ENCODE measurements at regions not wholly inside any gene's neighbourhood (a gene's known extent, or its start where the extent isn't known, plus 50 kb on each side); places are given as distances from the start of the nearest gene placed in this dataset.

GRCh38 chr12:102249079-102249841, 51.6 kb upstream of the PMCH start:
- no peak overlapping the region for H4K8ac ChIP-seq (ENCODE audit: extremely low read depth, insufficient read depth, low read length)
- H3K4me1 ChIP-seq (replicated peaks in 1 of 4; ENCODE audit: control insufficient read depth in 3 of 4, insufficient read depth in 4 of 4, low read length in 3 of 4) = no peaks in the 10 kb centered on the region
- H3K4me3 ChIP-seq (ENCODE audit: extremely low read depth in 1 of 4, insufficient read depth in 2 of 4, low read depth in 3 of 4, low read length in 4 of 4) = no peak overlapping the region
- H3K36me3 ChIP-seq (ENCODE audit: control insufficient read depth in 2 of 4, insufficient read depth in 4 of 4, low read length in 3 of 4) = no peaks in the 10 kb centered on the region
- no peak overlapping the region for H3K56ac ChIP-seq (replicated peaks; ENCODE audit: insufficient read length, low read depth, low read length)
- H3K79me1 ChIP-seq (ENCODE audit: low read depth, low read length) = no peaks in the 10 kb centered on the region
- H3K9me3 ChIP-seq (ENCODE audit: insufficient read depth in 2 of 2, low read depth in 1 of 2, low read length in 1 of 2) = no peaks in the 10 kb centered on the region; a peak in 1 of 4 replicates
- no peaks in the 10 kb centered on the region for H4K20me1 ChIP-seq (replicated peaks in 1 of 2; ENCODE audit: control insufficient read depth in 1 of 2, insufficient read depth in 2 of 2, low read length in 2 of 2)
- no peaks in the 10 kb centered on the region for H3K79me2 ChIP-seq (ENCODE audit: control insufficient read depth in 1 of 2, insufficient read depth in 2 of 2, low read length in 2 of 2)
- no peak overlapping the region for H2BK120ac ChIP-seq (replicated peaks; ENCODE audit: low read depth, low read length)
- H2AFZ ChIP-seq (ENCODE audit: low read length) = no peak overlapping the region
- H2BK20ac ChIP-seq (ENCODE audit: low read length) = no peak overlapping the region
- H2AK5ac ChIP-seq (ENCODE audit: low read depth, low read length) = no peak overlapping the region
- no peak for FAIRE-seq
- H3K9ac ChIP-seq (replicated peaks in 1 of 4; ENCODE audit: extremely low read depth in 1 of 4, low read depth in 3 of 4, low read length in 3 of 4) = no peak overlapping the region
- no peak overlapping the region for H2BK12ac ChIP-seq (ENCODE audit: low read depth, low read length)
- H3K23me2 ChIP-seq (ENCODE audit: low read depth, low read length) = no peaks in the 10 kb centered on the region; the same call in 1 of the 2 replicates
- no peak overlapping the region for H2BK5ac ChIP-seq (ENCODE audit: low read depth, low read length)
- CTCF ChIA-PET (ENCODE audit: partially characterized antibody) = interaction anchor here (0.8 kb wide), 1 partner anchor 29 kb away, joined by 3 read pairs; no protein-coding TSS in a partner anchor
- no peak overlapping the region for H4K5ac ChIP-seq (ENCODE audit: insufficient read length, low read depth, low read length)
- no peak for DNase-seq (ENCODE audit: low read depth in 1 of 2, low spot score in 2 of 2)
- no peak overlapping the region for H3K4me2 ChIP-seq (ENCODE audit: insufficient read depth in 1 of 2, low read depth in 2 of 2, low read length in 2 of 2)
- POLR2A ChIA-PET (ENCODE audit: partially characterized antibody) = no interaction called here
- H3K18ac ChIP-seq (ENCODE audit: extremely low read depth, low read length) = no peak overlapping the region
- H3K27me3 ChIP-seq (replicated peaks in 1 of 4; ENCODE audit: control insufficient read depth in 3 of 4, extremely low read depth in 1 of 4, insufficient read depth in 3 of 4, low read length in 3 of 4) = no peaks in the 10 kb centered on the region
- no peak overlapping the region for H3K14ac ChIP-seq (ENCODE audit: insufficient read length)
- H3K27ac ChIP-seq (ENCODE audit: low read depth, low read length) = no peak overlapping the region
- TF ChIP-seq SUZ12 (IDR thresholded peaks at IDR 0.05; ENCODE audit: low read length) (no peak), NANOG (IDR thresholded peaks at IDR 0.05; ENCODE audit: insufficient read depth, low read depth, low read length, poor library complexity, severe bottlenecking) (no peak), SP2 (IDR thresholded peaks at IDR 0.05; ENCODE audit: low read length) (no peak)
- H3K23ac ChIP-seq (ENCODE audit: insufficient read length) = no peak overlapping the region
- H4K91ac ChIP-seq (replicated peaks; ENCODE audit: insufficient read length, low read length) = no peak overlapping the region
- no peak overlapping the region for H2BK15ac ChIP-seq (ENCODE audit: low read length)
- no peak overlapping the region for H3K4ac ChIP-seq (replicated peaks; ENCODE audit: insufficient read length, low read depth, low read length)
- 88% methylated on average over 2 of the region's 2 CpGs; no CpG with 5 or more reads in 1 of the 2 experiments for WGBS, 2 experiments (ENCODE audit: extremely low coverage in 1 of 2, insufficient coverage in 1 of 2, insufficient read length in 1 of 2, insufficient replicate concordance in 2 of 2, low coverage in 1 of 2, low lambda C conversion rate in 2 of 2, missing lambda C conversion rate in 1 of 2)
